ENCODE measurements at regions not wholly inside any gene's neighbourhood (a gene's known extent, or its start where the extent isn't known, plus 50 kb on each side); places are given as distances from the start of the nearest gene placed in this dataset.

- DNase-seq (ENCODE audit: extremely low spot score), result no peak
- CTCF ChIA-PET, result no interaction called here
- POLR2A ChIA-PET, result no interaction called here
- TF ChIP-seq, protein P1, sequence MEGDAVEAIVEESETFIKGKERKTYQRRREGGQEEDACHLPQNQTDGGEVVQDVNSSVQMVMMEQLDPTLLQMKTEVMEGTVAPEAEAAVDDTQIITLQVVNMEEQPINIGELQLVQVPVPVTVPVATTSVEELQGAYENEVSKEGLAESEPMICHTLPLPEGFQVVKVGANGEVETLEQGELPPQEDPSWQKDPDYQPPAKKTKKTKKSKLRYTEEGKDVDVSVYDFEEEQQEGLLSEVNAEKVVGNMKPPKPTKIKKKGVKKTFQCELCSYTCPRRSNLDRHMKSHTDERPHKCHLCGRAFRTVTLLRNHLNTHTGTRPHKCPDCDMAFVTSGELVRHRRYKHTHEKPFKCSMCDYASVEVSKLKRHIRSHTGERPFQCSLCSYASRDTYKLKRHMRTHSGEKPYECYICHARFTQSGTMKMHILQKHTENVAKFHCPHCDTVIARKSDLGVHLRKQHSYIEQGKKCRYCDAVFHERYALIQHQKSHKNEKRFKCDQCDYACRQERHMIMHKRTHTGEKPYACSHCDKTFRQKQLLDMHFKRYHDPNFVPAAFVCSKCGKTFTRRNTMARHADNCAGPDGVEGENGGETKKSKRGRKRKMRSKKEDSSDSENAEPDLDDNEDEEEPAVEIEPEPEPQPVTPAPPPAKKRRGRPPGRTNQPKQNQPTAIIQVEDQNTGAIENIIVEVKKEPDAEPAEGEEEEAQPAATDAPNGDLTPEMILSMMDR (IDR thresholded peaks at IDR 0.05; ENCODE audit: control extremely low read depth, extremely low read depth, low read depth, missing control alignments), result no peak
These were observed 965.2 kb downstream of the VRK1 start for GRCh38 chr14:97762386-97762785.

- TF ChIP-seq, protein P1 (IDR thresholded peaks at IDR 0.05; ENCODE audit: control extremely low read depth, extremely low read depth, low read depth, missing control alignments), result no peak
- DNase-seq (ENCODE audit: extremely low spot score), result no peak
- ChIA-PET POLR2A (no interaction called here), CTCF (no interaction called here)
These were observed 974.3 kb downstream of the VRK1 start for GRCh38 chr14:97771340-97772045.

DNA sequence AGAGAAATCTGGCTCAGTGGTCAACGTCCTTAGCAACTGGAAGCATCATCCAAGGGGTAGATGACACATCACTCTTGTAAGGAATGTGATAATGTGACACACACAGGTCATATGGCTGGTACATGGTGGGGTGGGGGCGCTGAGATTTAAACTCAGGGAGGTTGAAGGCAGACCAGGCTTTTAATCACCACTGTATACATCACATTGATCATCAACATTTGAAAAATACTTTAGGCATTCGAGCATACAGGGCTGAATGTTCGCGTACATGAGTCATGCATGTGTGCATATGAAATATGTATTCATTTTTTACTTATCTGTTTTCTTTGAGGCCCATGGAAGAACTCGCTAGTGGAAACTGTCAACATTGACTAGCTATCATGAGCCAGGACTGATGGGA lies 976.4 kb downstream of the VRK1 start:
- TF ChIP-seq, protein P1 (IDR thresholded peaks at IDR 0.05; ENCODE audit: control extremely low read depth, extremely low read depth, low read depth, missing control alignments), result no peak
- ChIA-PET POLR2A (no interaction called here), CTCF (no interaction called here)
- no peak for DNase-seq (ENCODE audit: extremely low spot score)

- TF ChIP-seq, protein P1 (IDR thresholded peaks at IDR 0.05; ENCODE audit: control extremely low read depth, extremely low read depth, low read depth, missing control alignments), result no peak
- CTCF ChIA-PET, result interaction anchor here (1.1 kb wide), 1 partner anchor 15 kb away, joined by 3 read pairs; no protein-coding TSS in a partner anchor
- DNase-seq (ENCODE audit: extremely low spot score), result no peak
- POLR2A ChIA-PET, result no interaction called here
These were observed 979.8 kb downstream of the VRK1 start for GRCh38 chr14:97776890-97777558.

GRCh38 chr14:97777622-97778355 lies 980.6 kb downstream of the VRK1 start:
- DNase-seq (ENCODE audit: extremely low spot score), result no peak
- TF ChIP-seq, protein P1 (IDR thresholded peaks at IDR 0.05; ENCODE audit: control extremely low read depth, extremely low read depth, low read depth, missing control alignments), result no peak
- CTCF ChIA-PET, result no interaction called here
- POLR2A ChIA-PET, result no interaction called here

DNA sequence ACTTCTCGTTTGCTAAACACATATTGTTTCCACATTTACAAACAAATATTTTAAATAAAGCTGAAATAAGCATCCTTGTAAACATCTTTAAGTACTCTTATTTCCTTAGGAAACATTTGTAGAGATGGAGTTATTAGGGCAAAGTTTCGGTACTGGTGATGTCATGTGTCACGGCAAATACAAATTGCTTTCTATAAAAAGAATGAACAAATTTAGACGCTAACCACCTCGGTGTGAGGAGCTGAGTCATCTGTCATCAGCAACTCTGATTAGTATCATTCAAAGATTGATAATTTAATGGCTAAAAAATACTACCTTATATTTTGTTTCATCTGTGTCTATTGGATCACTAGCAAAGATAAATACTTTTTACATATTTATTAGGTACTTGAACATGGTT lies 982.0 kb downstream of the VRK1 start:
- POLR2A ChIA-PET, result no interaction called here
- DNase-seq (ENCODE audit: extremely low spot score), result no peak
- TF ChIP-seq, protein P1 (IDR thresholded peaks at IDR 0.05; ENCODE audit: control extremely low read depth, extremely low read depth, low read depth, missing control alignments), result no peak
- CTCF ChIA-PET, result no interaction called here
